AG08396 (cell line): ENCODE measurements at regions not wholly inside any gene's neighbourhood (a gene's known extent, or its start where the extent isn't known, plus 50 kb on each side); places are given as distances from the start of the nearest gene placed in this dataset.
"Not testable (repeated sequence)": the region's sequence is repeated elsewhere in the genome, so short reads cannot be mapped to it uniquely, and the experiment has no call there.

Source experiments
- DNase-seq: peaks from one replicate; pipeline ENCODE4 v3.0.0; 2012; ENCODE audit warnings: low spot score, mixed read lengths

- no peak for DNase-seq
Observed at GRCh38 chr16:49940464-49941224, 84.4 kb upstream of the CNEP1R1 start.

GRCh38 chr16:49944221-49944620 lies 80.8 kb upstream of the CNEP1R1 start:
- DNase-seq, result no peak

- DNase-seq, result no peak
Observed at GRCh38 chr16:49947907-49948678, 76.9 kb upstream of the CNEP1R1 start.

GRCh38 chr16:49951574-49952195 lies 73.3 kb upstream of the CNEP1R1 start:
- no peak for DNase-seq

GRCh38 chr16:49952386-49952785 lies 72.6 kb upstream of the CNEP1R1 start:
- DNase-seq, result no peak

- DNase-seq, result no peak
Observed at GRCh38 chr16:49953090-49953489, 71.9 kb upstream of the CNEP1R1 start.

- no peak for DNase-seq
Observed at GRCh38 chr16:49955858-49956257, 69.2 kb upstream of the CNEP1R1 start.

- DNase-seq, result no peak
Observed at GRCh38 chr16:49956915-49957314, 68.1 kb upstream of the CNEP1R1 start.

- no peak for DNase-seq
Observed at GRCh38 chr16:49958448-49958847, 66.6 kb upstream of the CNEP1R1 start.

GRCh38 chr16:49959552-49960277 lies 65.3 kb upstream of the CNEP1R1 start:
- no peak for DNase-seq

GRCh38 chr16:49961089-49961488 lies 63.9 kb upstream of the CNEP1R1 start:
- DNase-seq, result no peak

GRCh38 chr16:49962566-49962965 lies 62.5 kb upstream of the CNEP1R1 start:
- not testable (repeated sequence) for DNase-seq

- DNase-seq, result no peak
Observed at GRCh38 chr16:49964316-49964715, 60.7 kb upstream of the CNEP1R1 start.

GRCh38 chr16:49964973-49965372 lies 60.1 kb upstream of the CNEP1R1 start:
- no peak for DNase-seq

GRCh38 chr16:49967012-49967559 lies 57.9 kb upstream of the CNEP1R1 start:
- DNase-seq, result no peak

GRCh38 chr16:49969091-49970030 lies 55.7 kb upstream of the CNEP1R1 start:
- no peak for DNase-seq

GRCh38 chr16:49970797-49971431 lies 54.1 kb upstream of the CNEP1R1 start:
- no peak for DNase-seq

GRCh38 chr16:49972280-49972679 lies 52.7 kb upstream of the CNEP1R1 start:
- no peak for DNase-seq

- no peak for DNase-seq
Observed at GRCh38 chr16:49972961-49973360, 52.1 kb upstream of the CNEP1R1 start.
